OCI-LY1 (cell line): ENCODE measurements at regions not wholly inside any gene's neighbourhood (a gene's known extent, or its start where the extent isn't known, plus 50 kb on each side); places are given as distances from the start of the nearest gene placed in this dataset.

ENCODE experiments used
- H2AFZ ChIP-seq: fragments of 200-600 bp; sonication (generic), shearing (Covaris generic); 2 replicates; pipeline ENCODE4 v1.6.0; 2014; ENCODE audit warnings: antibody characterized with exemption, mild to moderate bottlenecking, low read length
- H3F3A ChIP-seq: fragments of 200-600 bp; sonication (generic), shearing (Covaris generic); 2 replicates; pipeline ENCODE4 v1.6.0; 2014; ENCODE audit warnings: mild to moderate bottlenecking, antibody characterized with exemption, low read length, moderate library complexity; ENCODE audit not compliant: insufficient read depth
- H3K27ac ChIP-seq: fragments of 200-600 bp; sonication (generic); 2 replicates; pipeline ENCODE4 v1.5.1; 2014; ENCODE audit warnings: low read length, mixed run types, mild to moderate bottlenecking, low read depth; ENCODE audit not compliant: poor library complexity, severe bottlenecking
- H3K27me3 ChIP-seq: fragments of 200-600 bp; sonication (generic); 2 replicates; pipeline ENCODE4 v1.6.0; 2014; ENCODE audit warnings: antibody characterized with exemption, mild to moderate bottlenecking, low read length, moderate library complexity; ENCODE audit not compliant: insufficient read depth
- H3K36me3 ChIP-seq: fragments of 200-600 bp; sonication (generic); 2 replicates; pipeline ENCODE4 v1.6.1; 2014; ENCODE audit warnings: mild to moderate bottlenecking, antibody characterized with exemption, low read length, moderate library complexity, mixed read lengths; ENCODE audit not compliant: insufficient read depth
- H3K4me1 ChIP-seq: fragments of 200-600 bp; sonication (generic); 2 replicates; pipeline ENCODE4 v1.5.1; 2014; ENCODE audit warnings: mild to moderate bottlenecking, low read length, moderate library complexity; ENCODE audit not compliant: insufficient read depth, severe bottlenecking
- H3K4me2 ChIP-seq: fragments of 200-600 bp; sonication (generic), shearing (Covaris generic); 2 replicates; pipeline ENCODE4 v1.6.1; 2014; ENCODE audit warnings: low read length
- H3K4me3 ChIP-seq: fragments of 200-600 bp; sonication (generic); 2 replicates; pipeline ENCODE4 v1.5.1; 2014; ENCODE audit warnings: low read length, low read depth, mild to moderate bottlenecking, mixed read lengths; ENCODE audit not compliant: poor library complexity, severe bottlenecking
- H3K79me2 ChIP-seq: fragments of 200-600 bp; shearing (Covaris generic); 2 replicates; pipeline ENCODE4 v1.6.1; 2016; ENCODE audit warnings: mixed run types, low read length, mixed read lengths; ENCODE audit not compliant: insufficient read depth
- H3K9ac ChIP-seq: fragments of 200-600 bp; sonication (generic), shearing (Covaris generic); 2 replicates; pipeline ENCODE4 v1.6.1; 2014; ENCODE audit warnings: mild to moderate bottlenecking, low read length, mixed read lengths
- H3K9me2 ChIP-seq: fragments of 200-600 bp; sonication (generic), shearing (Covaris generic); 2 replicates; pipeline ENCODE4 v1.6.1; 2014; ENCODE audit warnings: low read depth, mild to moderate bottlenecking, low read length, mixed read lengths
- H3K9me3 ChIP-seq: fragments of 200-600 bp; shearing (Covaris generic); 2 replicates; pipeline ENCODE4 v1.6.1; 2014; ENCODE audit warnings: low read length, mixed read lengths
- H4K20me1 ChIP-seq: fragments of 200-600 bp; sonication (generic), shearing (Covaris generic); 2 replicates; pipeline ENCODE4 v1.6.0; 2016; ENCODE audit warnings: mild to moderate bottlenecking, low read length; ENCODE audit not compliant: insufficient read depth
- CTCF ChIP-seq: fragments of 200-600 bp; sonication (generic), shearing (Covaris generic); IDR thresholded peaks from 2 replicates; pipeline ENCODE4 v1.5.1; 2017; ENCODE audit warnings: mild to moderate bottlenecking, antibody characterized with exemption, low read length, moderate library complexity, mixed read lengths
- EZH2 ChIP-seq: fragments of 200-600 bp; sonication (generic), shearing (Covaris generic); IDR thresholded peaks from 2 replicates; pipeline ENCODE4 v1.8.0; 2017; ENCODE audit warnings: borderline replicate concordance, mixed run types, mild to moderate bottlenecking, antibody characterized with exemption, low read length, moderate library complexity, mixed read lengths

- Histone ChIP-seq H3K9me3 (no peaks in the 10 kb centered on the region), H3K27ac (no peak overlapping the region), H3K4me1 (no peaks in the 10 kb centered on the region), H3K36me3 (no peaks in the 10 kb centered on the region), H3K79me2 (no peaks in the 10 kb centered on the region), H3F3A (no peaks in the 10 kb centered on the region), H3K9me2 (no peaks in the 10 kb centered on the region), H3K9ac (no peak overlapping the region), H3K4me3 (no peak overlapping the region), H3K4me2 (no peak overlapping the region), H2AFZ (no peak overlapping the region), H3K27me3 (no peaks in the 10 kb centered on the region), H4K20me1 (no peaks in the 10 kb centered on the region)
- TF ChIP-seq EZH2 (no peak), CTCF (no peak)
These were observed 475.0 kb downstream of the RNF144A start for GRCh38 chr2:7392076-7392787.

- Histone ChIP-seq H3K9me2 (no peaks in the 10 kb centered on the region), H2AFZ (no peak overlapping the region), H4K20me1 (no peaks in the 10 kb centered on the region), H3F3A (no peaks in the 10 kb centered on the region), H3K4me2 (no peak overlapping the region), H3K79me2 (no peaks in the 10 kb centered on the region), H3K9me3 (no peaks in the 10 kb centered on the region), H3K4me1 (no peaks in the 10 kb centered on the region), H3K27ac (no peak overlapping the region), H3K36me3 (no peaks in the 10 kb centered on the region), H3K27me3 (no peaks in the 10 kb centered on the region), H3K4me3 (no peak overlapping the region), H3K9ac (no peak overlapping the region)
- TF ChIP-seq CTCF, result peak; percentile 12; the same call in 1 of the 2 replicates
- TF ChIP-seq EZH2, result no peak
These were observed 477.0 kb downstream of the RNF144A start for GRCh38 chr2:7394195-7394594.

GRCh38 chr2:7400628-7401027 is 483.4 kb downstream of the RNF144A start:
- Histone ChIP-seq H3K27me3 (no peaks in the 10 kb centered on the region), H4K20me1 (no peaks in the 10 kb centered on the region), H3K4me2 (no peak overlapping the region), H3K4me1 (no peaks in the 10 kb centered on the region), H3K27ac (no peak overlapping the region), H3K79me2 (no peaks in the 10 kb centered on the region), H2AFZ (no peak overlapping the region), H3K36me3 (no peaks in the 10 kb centered on the region), H3K4me3 (no peak overlapping the region), H3K9me2 (no peaks in the 10 kb centered on the region), H3K9ac (no peak overlapping the region), H3F3A (no peaks in the 10 kb centered on the region), H3K9me3 (no peaks in the 10 kb centered on the region)
- TF ChIP-seq EZH2 (no peak), CTCF (no peak)
